ENCODE measurements at regions not wholly inside any gene's neighbourhood (a gene's known extent, or its start where the extent isn't known, plus 50 kb on each side); places are given as distances from the start of the nearest gene placed in this dataset.
"Not testable (repeated sequence)": the region's sequence is repeated elsewhere in the genome, so short reads cannot be mapped to it uniquely, and the experiment has no call there.

- DNase-seq (ENCODE audit: low read depth in 2 of 2): no peak
These were observed 93.1 kb upstream of the HIF1A start for GRCh38 chr14:61602003-61602732.

GRCh38 chr14:61602733-61603077 is 92.6 kb upstream of the HIF1A start:
- DNase-seq (ENCODE audit: low read depth in 2 of 2): no peak

- no peak for DNase-seq (ENCODE audit: low read depth in 2 of 2)
These were observed 91.6 kb upstream of the HIF1A start for GRCh38 chr14:61603736-61604135.

- DNase-seq (ENCODE audit: low read depth in 2 of 2): no peak
These were observed 87.6 kb upstream of the HIF1A start for GRCh38 chr14:61607570-61608244.

- no peak for DNase-seq (ENCODE audit: low read depth in 2 of 2)
These were observed 86.8 kb upstream of the HIF1A start for GRCh38 chr14:61608245-61609165.

- no peak for DNase-seq (ENCODE audit: low read depth in 2 of 2)
These were observed 86.0 kb upstream of the HIF1A start for GRCh38 chr14:61609191-61609843.

- DNase-seq (ENCODE audit: low read depth in 2 of 2): no peak
These were observed 85.4 kb upstream of the HIF1A start for GRCh38 chr14:61609884-61610283.

GRCh38 chr14:61610900-61611299 is 84.4 kb upstream of the HIF1A start:
- no peak for DNase-seq (ENCODE audit: low read depth in 2 of 2)

- DNase-seq (ENCODE audit: low read depth in 2 of 2): no peak
These were observed 83.3 kb upstream of the HIF1A start for GRCh38 chr14:61611880-61612630.

GRCh38 chr14:61613006-61613405 is 82.3 kb upstream of the HIF1A start:
- DNase-seq (ENCODE audit: low read depth in 2 of 2): not testable (repeated sequence)

- no peak for DNase-seq (ENCODE audit: low read depth in 2 of 2)
These were observed 80.6 kb upstream of the HIF1A start for GRCh38 chr14:61614693-61615092.

- DNase-seq (ENCODE audit: low read depth in 2 of 2): no peak
These were observed 79.4 kb upstream of the HIF1A start for GRCh38 chr14:61615743-61616523.

GRCh38 chr14:61616524-61617185 is 78.7 kb upstream of the HIF1A start:
- no peak for DNase-seq (ENCODE audit: low read depth in 2 of 2)

- DNase-seq (ENCODE audit: low read depth in 2 of 2): no peak
These were observed 76.9 kb upstream of the HIF1A start for GRCh38 chr14:61618448-61618847.

GRCh38 chr14:61619494-61619893 is 75.8 kb upstream of the HIF1A start:
- no peak for DNase-seq (ENCODE audit: low read depth in 2 of 2)

GRCh38 chr14:61620130-61620946 is 75.0 kb upstream of the HIF1A start:
- peak; percentile 55 to 69 for DNase-seq (ENCODE audit: low read depth in 2 of 2)

- peak in 1 of 2 donors; percentile 52 for DNase-seq (ENCODE audit: low read depth in 2 of 2)
These were observed 73.9 kb upstream of the HIF1A start for GRCh38 chr14:61621444-61621843.

- DNase-seq (ENCODE audit: low read depth in 2 of 2): no peak
These were observed 73.3 kb upstream of the HIF1A start for GRCh38 chr14:61622051-61622450.

- no peak for DNase-seq (ENCODE audit: low read depth in 2 of 2)
These were observed 71.4 kb upstream of the HIF1A start for GRCh38 chr14:61623927-61624326.
